H1 (cell line): ENCODE measurements at regions not wholly inside any gene's neighbourhood (a gene's known extent, or its start where the extent isn't known, plus 50 kb on each side); places are given as distances from the start of the nearest gene placed in this dataset.

Experiments
- CTCF ChIA-PET: fragments of 300-600 bp; sonication (Branson Sonifier 250); formaldehyde crosslinking; loops from one replicate; lab custom pipeline; 2021; ENCODE audit not compliant: partially characterized antibody; lab: Charles Lee
- POLR2A ChIA-PET: fragments of 300-600 bp; sonication (Branson Sonifier 250); formaldehyde crosslinking; loops from one replicate; lab custom pipeline; 2021; ENCODE audit warnings: inconsistent platforms; ENCODE audit not compliant: partially characterized antibody; lab: Charles Lee
- DNase-seq, 2 experiments: peaks; one replicate each; pipeline versions ENCODE4 v3.0.0 to v3.0.0-alpha.2; 2010 to 2022; ENCODE audit warnings: low spot score in 2 of 2, low read depth in 1 of 2, mixed read lengths in 1 of 2
- FAIRE-seq: peaks from 2 replicates; lab custom pipeline; 2011; peaks lifted over from hg19 to GRCh38; lab: Jason Lieb, UNC
- H2AFZ ChIP-seq: 2 replicates; pipeline ENCODE4 v1.8.1; 2012; ENCODE audit warnings: low read length, inconsistent platforms
- H2AK5ac ChIP-seq: 2 replicates; pipeline ENCODE4 v1.6.1; 2013; ENCODE audit warnings: low read depth, low read length
- H2BK120ac ChIP-seq: replicated peaks from 2 replicates; pipeline ENCODE3; 2013; ENCODE audit warnings: low read depth, low read length, inconsistent platforms
- H2BK12ac ChIP-seq: 2 replicates; pipeline ENCODE4 v1.6.1; 2013; ENCODE audit warnings: low read depth, low read length
- H2BK15ac ChIP-seq: 2 replicates; pipeline ENCODE4 v1.6.1; 2013; ENCODE audit warnings: low read length
- H2BK20ac ChIP-seq: 2 replicates; pipeline ENCODE4 v1.6.1; 2013; ENCODE audit warnings: low read length
- H2BK5ac ChIP-seq: 2 replicates; pipeline ENCODE4 v1.6.1; 2013; ENCODE audit warnings: low read depth, low read length
- H3K14ac ChIP-seq: 2 replicates; pipeline ENCODE4 v1.6.1; 2013; ENCODE audit warnings: inconsistent platforms; ENCODE audit not compliant: insufficient read length
- H3K18ac ChIP-seq: 2 replicates; pipeline ENCODE4 v1.6.1; 2013; ENCODE audit warnings: low read length; ENCODE audit errors: extremely low read depth
- H3K23ac ChIP-seq: 2 replicates; pipeline ENCODE4 v1.6.1; 2013; ENCODE audit warnings: inconsistent platforms; ENCODE audit not compliant: insufficient read length
- H3K23me2 ChIP-seq: 2 replicates; pipeline ENCODE4 v1.6.1; 2013; ENCODE audit warnings: low read depth, low read length
- H3K27ac ChIP-seq: 2 replicates; pipeline ENCODE4 v1.6.1; 2011; ENCODE audit warnings: low read depth, low read length, inconsistent platforms
- H3K27me3 ChIP-seq, 4 experiments: replicated peaks in 1 of 4; 1 replicate in 1 of 4; 2 replicates in 3 of 4; pipeline versions ENCODE4 v1.6.1 to v1.8.1; 2011 to 2013; ENCODE audit warnings: low read length in 3 of 4, mild to moderate bottlenecking in 3 of 4, inconsistent platforms in 2 of 4, mixed read lengths in 2 of 4, moderate library complexity in 1 of 4; ENCODE audit not compliant: control insufficient read depth in 3 of 4, insufficient read depth in 3 of 4; ENCODE audit errors: extremely low read depth in 1 of 4
- H3K36me3 ChIP-seq, 4 experiments: 2 replicates each; pipeline versions ENCODE4 v1.6.1 to v1.8.1; 2011 to 2013; ENCODE audit warnings: mild to moderate bottlenecking in 4 of 4, low read length in 3 of 4, moderate library complexity in 2 of 4, control low read depth in 1 of 4, inconsistent platforms in 1 of 4; ENCODE audit not compliant: insufficient read depth in 4 of 4, control insufficient read depth in 2 of 4
- H3K4ac ChIP-seq: replicated peaks from 2 replicates; pipeline ENCODE3; 2013; ENCODE audit warnings: low read length, low read depth, mixed read lengths, inconsistent platforms; ENCODE audit not compliant: insufficient read length
- H3K4me1 ChIP-seq, 4 experiments: replicated peaks in 1 of 4; 1 replicate in 1 of 4; 2 replicates in 3 of 4; pipeline versions ENCODE4 v1.6.1 to v1.8.1; 2011 to 2013; ENCODE audit warnings: low read length in 3 of 4, inconsistent platforms in 2 of 4, mixed read lengths in 1 of 4; ENCODE audit not compliant: insufficient read depth in 4 of 4, control insufficient read depth in 3 of 4
- H3K4me2 ChIP-seq, 2 experiments: 2 replicates each; pipeline versions ENCODE4 v1.6.1 to v1.8.1; 2011 to 2013; ENCODE audit warnings: low read depth in 2 of 2, low read length in 2 of 2, control low read depth in 1 of 2, inconsistent platforms in 1 of 2, mild to moderate bottlenecking in 1 of 2; ENCODE audit not compliant: insufficient read depth in 1 of 2
- H3K4me3 ChIP-seq, 4 experiments: fragments of 200-600, 300-600 bp in 1 of 4; sonication (generic), shearing (Covaris generic), sonication (Bioruptor Twin) in 1 of 4; 2 replicates each; pipeline versions ENCODE4 v1.5.1 to v1.8.1; 2011 to 2016; ENCODE audit warnings: low read length in 4 of 4, low read depth in 3 of 4, control low read depth in 2 of 4, inconsistent platforms in 2 of 4, mild to moderate bottlenecking in 2 of 4, mixed read lengths in 1 of 4, moderate library complexity in 1 of 4; ENCODE audit not compliant: insufficient read depth in 2 of 4; ENCODE audit errors: extremely low read depth in 1 of 4
- H3K56ac ChIP-seq: replicated peaks from 2 replicates; pipeline ENCODE3; 2013; ENCODE audit warnings: low read depth, mild to moderate bottlenecking, mixed read lengths, low read length, inconsistent platforms; ENCODE audit not compliant: insufficient read length
- H3K79me1 ChIP-seq: 2 replicates; pipeline ENCODE4 v1.6.1; 2013; ENCODE audit warnings: low read depth, low read length, control low read depth
- H3K79me2 ChIP-seq, 2 experiments: 2 replicates each; pipeline versions ENCODE4 v1.6.1 to v1.8.1; 2012 to 2013; ENCODE audit warnings: low read length in 2 of 2, mild to moderate bottlenecking in 2 of 2, inconsistent platforms in 1 of 2; ENCODE audit not compliant: insufficient read depth in 2 of 2, control insufficient read depth in 1 of 2
- H3K9ac ChIP-seq, 4 experiments: replicated peaks in 1 of 4; 1 replicate in 1 of 4; 2 replicates in 3 of 4; pipeline versions ENCODE4 v1.6.1 to v1.8.1; 2011 to 2013; ENCODE audit warnings: low read depth in 3 of 4, low read length in 3 of 4, control low read depth in 2 of 4, mild to moderate bottlenecking in 2 of 4, moderate library complexity in 2 of 4, inconsistent platforms in 1 of 4; ENCODE audit errors: extremely low read depth in 1 of 4
- H3K9me3 ChIP-seq, 2 experiments: 2 replicates each; pipeline versions ENCODE4 v1.6.1 to v1.8.1; 2012 to 2013; ENCODE audit warnings: mild to moderate bottlenecking in 2 of 2, moderate library complexity in 2 of 2, control low read depth in 1 of 2, inconsistent platforms in 1 of 2, low read depth in 1 of 2, low read length in 1 of 2, mixed read lengths in 1 of 2; ENCODE audit not compliant: insufficient read depth in 2 of 2
- H4K20me1 ChIP-seq, 2 experiments: replicated peaks in 1 of 2; 2 replicates each; pipeline versions ENCODE3 to v1.8.1; 2011 to 2013; ENCODE audit warnings: inconsistent platforms in 2 of 2, low read length in 2 of 2, mild to moderate bottlenecking in 1 of 2; ENCODE audit not compliant: insufficient read depth in 2 of 2, control insufficient read depth in 1 of 2
- H4K5ac ChIP-seq: 2 replicates; pipeline ENCODE4 v1.6.1; 2013; ENCODE audit warnings: low read length, low read depth, mixed read lengths, inconsistent platforms; ENCODE audit not compliant: insufficient read length
- H4K8ac ChIP-seq: 2 replicates; pipeline ENCODE4 v1.8.0; 2013; ENCODE audit warnings: mild to moderate bottlenecking, moderate library complexity, low read length, inconsistent platforms; ENCODE audit not compliant: insufficient read depth; ENCODE audit errors: extremely low read depth
- H4K91ac ChIP-seq: replicated peaks from 2 replicates; pipeline ENCODE3; 2013; ENCODE audit warnings: low read length, mixed read lengths, inconsistent platforms; ENCODE audit not compliant: insufficient read length
- ASH2L ChIP-seq: fragments of 200-600, 300-600 bp; sonication (generic); IDR thresholded peaks from one replicate; pipeline ENCODE4 v1.7.1; 2017; ENCODE audit warnings: low read length
- BRCA1 ChIP-seq: IDR thresholded peaks from 2 replicates; pipeline ENCODE4 v1.6.1; 2012; ENCODE audit warnings: low read depth, low read length, improper control_type of control experiment
- CBX8 ChIP-seq: fragments of 300-800, 300-1000 bp; sonication (generic); IDR thresholded peaks from 2 replicates; pipeline ENCODE4 v1.7.1; 2016; ENCODE audit warnings: low read depth, low read length, borderline replicate concordance
- GTF2F1 ChIP-seq: IDR thresholded peaks from 2 replicates; pipeline ENCODE4 v1.6.1; 2012; ENCODE audit warnings: low read depth, low read length, improper control_type of control experiment, borderline replicate concordance
- JUN ChIP-seq: IDR thresholded peaks from 2 replicates; pipeline ENCODE4 v1.6.1; 2011; ENCODE audit warnings: low read depth, mild to moderate bottlenecking, improper control_type of control experiment, low read length
- SP1 ChIP-seq: IDR thresholded peaks from 2 replicates; pipeline ENCODE4 v1.6.1; 2011; ENCODE audit warnings: low read depth, low read length
- TAF1 ChIP-seq: IDR thresholded peaks from 2 replicates; pipeline ENCODE4 v1.6.1; 2011; ENCODE audit warnings: mild to moderate bottlenecking, low read depth, low read length
- WGBS, 2 experiments: shearing (Covaris generic) in 1 of 2; methylation state at CpG; one replicate each; pipeline versions ENCODE4 v1.1.6 to v1.1.7; 2013 to 2015; ENCODE audit warnings: low lambda C conversion rate in 2 of 2, mixed read lengths in 2 of 2, inconsistent platforms in 1 of 2, low coverage in 1 of 2, missing lambda C conversion rate in 1 of 2; ENCODE audit not compliant: insufficient replicate concordance in 2 of 2, insufficient coverage in 1 of 2, insufficient read length in 1 of 2; ENCODE audit errors: extremely low coverage in 1 of 2, missing lambda C conversion rate in 1 of 2; 5-methylcytosine and 5-hydroxymethylcytosine counted together

DNA sequence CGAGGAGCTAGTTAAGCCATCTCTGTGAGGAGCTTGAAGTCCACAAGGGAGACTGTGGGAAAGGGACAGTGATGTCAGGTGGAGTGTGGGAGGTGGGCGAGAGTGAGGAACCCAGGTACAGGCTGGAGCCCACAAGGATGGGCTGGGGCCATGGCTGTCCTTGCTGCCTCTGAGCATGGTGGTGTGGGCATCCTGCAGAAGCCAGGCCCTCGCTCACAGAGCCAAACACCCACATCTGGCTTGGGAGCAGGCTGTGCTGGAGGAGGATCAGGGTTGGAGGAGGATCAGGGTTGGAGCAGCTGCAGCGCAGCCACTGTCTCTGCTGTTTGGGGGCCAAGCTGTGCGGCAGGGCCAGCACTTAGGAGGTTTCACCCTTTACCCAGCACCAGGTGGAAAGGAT lies 58.2 kb upstream of the ENPP7 start:
- H3K4me3 ChIP-seq = no peak overlapping the region
- H3K14ac ChIP-seq = no peak overlapping the region
- no peaks in the 10 kb centered on the region for H3K23me2 ChIP-seq
- no peak overlapping the region for H3K23ac ChIP-seq
- H2AFZ ChIP-seq = no peak overlapping the region
- H4K91ac ChIP-seq = no peak overlapping the region
- H3K4me2 ChIP-seq = no peak overlapping the region
- no peak overlapping the region; the same call in 1 of the 2 replicates for H4K8ac ChIP-seq
- DNase-seq (no peak), FAIRE-seq (no peak)
- no peak overlapping the region for H3K4ac ChIP-seq
- ChIA-PET CTCF (interaction anchor here (0.6 to 1.0 kb wide), 2 partner anchors 10 to 22 kb away, joined by 4 to 6 read pairs; no protein-coding TSS in a partner anchor), POLR2A (no interaction called here)
- no peak overlapping the region for H2BK120ac ChIP-seq
- peaks cover 0 to 8% of the 10 kb centered on the region in 2 experiments; a peak in 2 of 4 replicates for H3K9me3 ChIP-seq
- 92% methylated on average over 5 of the region's 5 CpGs; no CpG with 5 or more reads in 1 of the 2 experiments for WGBS, 2 experiments
- H3K27me3 ChIP-seq = no peaks in the 10 kb centered on the region; a peak in 2 of 7 replicates
- no peaks in the 10 kb centered on the region for H3K79me2 ChIP-seq
- no peak overlapping the region for H3K27ac ChIP-seq
- no peaks in the 10 kb centered on the region for H3K79me1 ChIP-seq
- TF ChIP-seq ASH2L = no peak
- TF ChIP-seq BRCA1 = no peak
- no peak for TF ChIP-seq JUN
- TF ChIP-seq GTF2F1 = no peak
- no peak for TF ChIP-seq TAF1
- TF ChIP-seq SP1 = no peak
- TF ChIP-seq CBX8 = no peak
- H2BK12ac ChIP-seq = no peak overlapping the region
- H3K36me3 ChIP-seq = no peaks in the 10 kb centered on the region
- no peak overlapping the region for H4K5ac ChIP-seq
- H2BK20ac ChIP-seq = no peak overlapping the region
- H2BK15ac ChIP-seq = no peak overlapping the region
- H3K56ac ChIP-seq = no peak overlapping the region
- H3K18ac ChIP-seq = no peak overlapping the region
- no peak overlapping the region for H2AK5ac ChIP-seq
- no peak overlapping the region; a peak in 1 of 7 replicates for H3K9ac ChIP-seq
- H4K20me1 ChIP-seq = peaks cover 0 to 3% of the 10 kb centered on the region in 2 experiments
- no peak overlapping the region for H2BK5ac ChIP-seq
- peaks cover 0 to 10% (median 0%) of the 10 kb centered on the region in 4 experiments; a peak in 1 of 7 replicates for H3K4me1 ChIP-seq
